RWPE1 (cell line): ENCODE measurements at regions not wholly inside any gene's neighbourhood (a gene's known extent, or its start where the extent isn't known, plus 50 kb on each side); places are given as distances from the start of the nearest gene placed in this dataset.

Source experiments
- CTCF ChIA-PET: fragments of 350-600 bp; sonication (Branson Sonifier 250); formaldehyde crosslinking; extraction: SDS; loops from one replicate; lab custom pipeline; 2021; lab: Yijun Ruan, JAX
- POLR2A ChIA-PET: fragments of 400-600 bp; formaldehyde crosslinking; extraction: SDS; loops from one replicate; lab custom pipeline; 2020; ENCODE audit warnings: antibody characterized with exemption; ENCODE audit not compliant: low non-redundant PET; lab: Yijun Ruan, JAX
- DNase-seq: peaks from one replicate; pipeline ENCODE4 v3.0.0; 2012; ENCODE audit warnings: low spot score
- H3K27ac ChIP-seq: fragments of 450-650 bp; 2 replicates; pipeline ENCODE4 v1.5.1; 2017
- TF ChIP-seq, protein P1 (sequence below): fragments of 450-650 bp; conservative IDR thresholded peaks from 2 replicates; pipeline ENCODE4 v1.5.1; 2017; ENCODE audit warnings: low read depth, mild to moderate bottlenecking

DNA sequence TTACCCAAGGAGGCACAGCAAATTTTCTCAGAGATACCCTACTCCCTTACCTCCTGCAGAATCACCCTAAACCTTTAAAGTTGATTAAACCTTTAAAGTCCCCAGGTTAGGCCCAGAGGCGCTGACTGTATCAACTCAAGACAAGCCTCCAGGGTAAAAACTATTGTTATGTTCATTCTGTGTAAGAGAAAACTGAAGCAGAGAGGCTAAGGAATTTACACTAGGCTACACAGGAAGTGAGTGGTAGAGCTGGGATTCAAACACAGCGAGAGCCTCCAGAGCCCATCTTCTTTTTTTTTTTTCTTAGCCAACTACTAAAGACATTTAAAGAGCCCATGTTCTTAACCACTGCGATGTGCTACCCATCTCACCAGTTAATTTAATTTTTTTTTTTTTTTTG, 56.3 kb upstream of the GRK3 start:
- POLR2A ChIA-PET: no interaction called here
- CTCF ChIA-PET: no interaction called here
- TF ChIP-seq, protein P1, sequence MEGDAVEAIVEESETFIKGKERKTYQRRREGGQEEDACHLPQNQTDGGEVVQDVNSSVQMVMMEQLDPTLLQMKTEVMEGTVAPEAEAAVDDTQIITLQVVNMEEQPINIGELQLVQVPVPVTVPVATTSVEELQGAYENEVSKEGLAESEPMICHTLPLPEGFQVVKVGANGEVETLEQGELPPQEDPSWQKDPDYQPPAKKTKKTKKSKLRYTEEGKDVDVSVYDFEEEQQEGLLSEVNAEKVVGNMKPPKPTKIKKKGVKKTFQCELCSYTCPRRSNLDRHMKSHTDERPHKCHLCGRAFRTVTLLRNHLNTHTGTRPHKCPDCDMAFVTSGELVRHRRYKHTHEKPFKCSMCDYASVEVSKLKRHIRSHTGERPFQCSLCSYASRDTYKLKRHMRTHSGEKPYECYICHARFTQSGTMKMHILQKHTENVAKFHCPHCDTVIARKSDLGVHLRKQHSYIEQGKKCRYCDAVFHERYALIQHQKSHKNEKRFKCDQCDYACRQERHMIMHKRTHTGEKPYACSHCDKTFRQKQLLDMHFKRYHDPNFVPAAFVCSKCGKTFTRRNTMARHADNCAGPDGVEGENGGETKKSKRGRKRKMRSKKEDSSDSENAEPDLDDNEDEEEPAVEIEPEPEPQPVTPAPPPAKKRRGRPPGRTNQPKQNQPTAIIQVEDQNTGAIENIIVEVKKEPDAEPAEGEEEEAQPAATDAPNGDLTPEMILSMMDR: no peak
- no peak for DNase-seq
- H3K27ac ChIP-seq: peak overlapping the region; percentile 73; the same call in 1 of the 2 replicates

DNA sequence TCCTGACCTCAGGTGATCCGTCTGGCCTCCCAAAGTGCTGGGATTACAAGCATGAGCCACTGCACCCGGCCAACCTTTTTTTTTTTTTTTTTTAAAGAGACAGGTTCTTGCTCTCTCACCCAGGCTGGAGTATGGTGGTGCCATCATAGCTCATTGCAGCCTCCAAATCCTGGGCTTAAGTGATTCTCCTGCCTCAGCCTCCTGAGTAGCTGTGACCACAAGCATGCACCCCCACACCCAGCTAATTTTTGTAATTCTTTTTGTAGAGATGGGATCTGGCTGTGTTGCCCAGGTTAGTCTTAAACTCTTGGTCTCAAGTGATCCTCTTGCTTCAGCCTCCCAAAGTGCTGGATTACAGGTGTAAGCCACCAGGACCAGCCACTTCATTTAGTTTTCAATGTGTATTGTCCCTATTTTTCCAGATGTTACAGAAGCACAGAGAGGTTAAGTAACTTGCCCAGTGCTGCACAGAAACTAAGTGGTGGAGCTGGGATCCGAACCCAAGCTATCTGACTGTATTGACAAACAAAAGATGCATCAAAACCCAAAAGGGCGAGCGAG, 55.6 kb upstream of the GRK3 start:
- ChIA-PET CTCF (no interaction called here), POLR2A (no interaction called here)
- peak overlapping the region; percentile 73 for H3K27ac ChIP-seq
- no peak for DNase-seq
- TF ChIP-seq, protein P1: no peak

DNA sequence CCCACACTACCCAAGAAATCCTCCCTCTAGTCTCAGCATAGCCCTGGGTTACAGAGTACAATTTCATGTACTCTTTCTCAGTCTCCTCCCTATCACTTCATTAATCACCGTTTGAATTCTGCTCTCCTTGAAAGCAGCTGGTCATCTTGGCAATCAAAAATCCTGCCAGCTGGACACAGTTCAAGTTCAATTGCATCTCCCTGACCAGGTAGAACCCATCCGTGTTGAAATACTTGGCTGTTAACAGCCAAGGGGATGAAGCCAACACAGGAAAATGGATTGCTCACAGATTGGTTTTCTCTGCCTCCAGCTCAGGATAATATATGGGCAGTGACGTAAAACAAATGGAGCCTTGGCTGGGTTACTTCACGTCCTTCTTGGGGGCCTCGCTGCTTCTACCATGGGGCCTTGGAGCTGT, 55.1 kb upstream of the GRK3 start:
- DNase-seq: peak; percentile 5
- CTCF ChIA-PET: no interaction called here

DNA sequence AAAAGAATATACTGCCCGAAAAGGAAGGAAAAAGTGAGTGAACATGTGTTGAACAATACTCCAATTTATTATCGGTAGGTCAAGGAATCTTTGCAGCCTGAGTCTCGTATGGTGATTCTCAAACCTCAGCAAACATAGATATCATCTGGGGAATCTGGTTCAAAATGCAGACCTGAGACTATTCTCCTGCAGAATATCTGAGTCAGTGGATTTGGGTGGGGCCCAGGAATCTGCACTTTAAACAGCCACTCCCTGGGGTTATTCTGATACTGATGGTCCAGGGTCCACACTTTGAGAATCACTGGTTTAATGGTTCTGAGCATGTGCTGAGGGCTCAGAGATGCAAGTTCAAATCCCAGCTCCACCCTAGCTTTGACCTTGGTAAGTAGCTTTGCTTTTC, 53.6 kb upstream of the GRK3 start:
- DNase-seq: no peak
- ChIA-PET CTCF (no interaction called here), POLR2A (no interaction called here)
- no peak overlapping the region for H3K27ac ChIP-seq
- TF ChIP-seq, protein P1: no peak

More for the DNA sequence above, 55.1 kb upstream of the GRK3 start:
- H3K27ac ChIP-seq: no peak overlapping the region; the same call in 1 of the 2 replicates
- POLR2A ChIA-PET: no interaction called here
- TF ChIP-seq, protein P1: no peak

DNA sequence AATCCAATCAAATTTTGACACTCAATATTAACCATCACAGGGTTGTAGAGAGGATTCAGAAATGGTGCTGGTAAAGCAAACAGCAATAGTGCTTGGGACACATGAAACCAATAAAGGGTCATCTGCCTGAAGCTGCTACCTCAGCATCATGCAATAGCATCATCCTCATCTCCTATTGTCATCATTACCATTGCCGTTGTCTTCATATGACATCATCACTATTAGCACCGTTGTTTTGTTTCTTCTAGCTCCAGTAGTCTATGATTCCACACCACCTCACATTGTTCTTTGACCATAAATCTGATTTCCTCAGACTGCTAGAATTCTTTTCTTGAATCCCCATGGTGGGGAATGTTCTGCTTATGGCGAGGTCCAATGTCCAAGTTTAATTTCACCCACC, 52.8 kb upstream of the GRK3 start:
- POLR2A ChIA-PET: no interaction called here
- no peak for DNase-seq
- TF ChIP-seq, protein P1: no peak
- H3K27ac ChIP-seq: no peak overlapping the region
- CTCF ChIA-PET: no interaction called here

DNA sequence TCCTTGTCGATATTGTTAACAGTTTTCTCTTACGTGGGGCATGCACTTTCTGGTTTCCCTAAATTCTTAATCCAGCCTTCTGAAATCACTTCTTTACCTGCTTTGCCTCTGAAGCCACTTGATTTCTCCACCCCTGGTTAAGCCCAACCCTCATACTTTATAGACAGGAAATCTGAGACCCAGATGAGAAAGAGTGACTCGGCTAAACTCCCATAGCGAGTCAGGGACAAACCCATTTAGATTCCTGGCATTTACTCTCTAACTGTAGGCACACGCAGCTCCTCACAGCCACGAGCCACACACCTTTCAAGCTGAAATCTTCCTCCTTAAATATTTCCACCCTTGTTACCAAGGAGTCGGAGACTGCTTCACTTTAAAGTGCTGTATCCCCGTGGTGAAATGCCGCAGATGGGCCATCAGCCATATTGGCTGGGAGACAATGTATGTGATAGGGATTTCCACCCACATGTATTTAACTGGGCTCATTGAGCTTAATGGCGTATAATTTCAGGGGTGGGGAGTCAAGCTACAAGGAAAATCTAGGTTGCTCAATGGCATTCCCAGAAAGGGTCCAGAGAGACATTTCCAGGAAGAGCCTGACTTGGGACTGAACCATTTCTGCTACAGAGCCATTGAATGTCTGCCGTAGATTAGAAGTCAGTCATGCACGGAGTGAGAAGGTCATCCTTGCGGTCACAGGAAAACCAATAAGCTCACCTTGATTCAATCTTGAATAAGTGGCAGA, 49.9 kb upstream of the GRK3 start:
- CTCF ChIA-PET: no interaction called here
- peak; percentile 1 for DNase-seq
- H3K27ac ChIP-seq: no peak overlapping the region
- TF ChIP-seq, protein P1: no peak
- POLR2A ChIA-PET: no interaction called here
